Subcutaneous abdominal adipose tissue (tissue), 5 donors: ENCODE measurements at regions not wholly inside any gene's neighbourhood (a gene's known extent, or its start where the extent isn't known, plus 50 kb on each side); places are given as distances from the start of the nearest gene placed in this dataset.

ENCODE experiments used
- H3K27ac ChIP-seq: one replicate; pipeline ENCODE4 v1.7.0; 2013; ENCODE audit warnings: low read depth, mild to moderate bottlenecking, inconsistent platforms, low read length, moderate library complexity
- H3K27me3 ChIP-seq, 5 donors: one replicate each; pipeline ENCODE4 v1.7.0; 2013; ENCODE audit warnings: low read length in 5 of 5, inconsistent platforms in 1 of 5; ENCODE audit not compliant: control insufficient read depth in 5 of 5, insufficient read depth in 4 of 5
- H3K36me3 ChIP-seq, 5 donors: one replicate each; pipeline ENCODE4 v1.7.0; 2013; ENCODE audit warnings: low read length in 5 of 5; ENCODE audit not compliant: control insufficient read depth in 5 of 5, insufficient read depth in 5 of 5
- H3K4me1 ChIP-seq, 5 donors: one replicate each; pipeline ENCODE4 v1.7.0; 2013; ENCODE audit warnings: low read length in 5 of 5, mild to moderate bottlenecking in 3 of 5, moderate library complexity in 1 of 5; ENCODE audit not compliant: control insufficient read depth in 5 of 5, insufficient read depth in 5 of 5
- H3K4me3 ChIP-seq, 5 donors: one replicate each; pipeline ENCODE4 v1.7.0; 2013; ENCODE audit warnings: low read length in 5 of 5, low read depth in 1 of 5
- H3K9ac ChIP-seq, 5 donors: one replicate each; pipeline ENCODE4 v1.7.0; 2013; ENCODE audit warnings: low read length in 5 of 5, mild to moderate bottlenecking in 4 of 5, moderate library complexity in 3 of 5
- H3K9me3 ChIP-seq, 5 donors: one replicate each; pipeline ENCODE4 v1.7.0; 2013; ENCODE audit warnings: low read length in 5 of 5; ENCODE audit not compliant: control insufficient read depth in 5 of 5
- donor health status: healthy.
- donor health status: healthy.
- donor health status: healthy.
- donor health status: healthy.
- donor health status: healthy.

- Histone ChIP-seq H3K27ac (no peak overlapping the region), H3K9me3 (peaks cover 42 to 90% (median 74%) of the 10 kb centered on the region in 5 donors), H3K4me3 (peak overlapping the region in 3 of 5 donors; percentile 31 to 41 (median 35)), H3K9ac (no peak overlapping the region), H3K27me3 (no peaks in the 10 kb centered on the region), H3K36me3 (peaks cover 4 to 9% (median 5%) of the 10 kb centered on the region in 5 donors), H3K4me1 (no peaks in the 10 kb centered on the region)
Observed at GRCh38 chr19:37829526-37829925, 50.1 kb upstream of the ZNF573 start.
